H1 (cell line): ENCODE measurements at regions not wholly inside any gene's neighbourhood (a gene's known extent, or its start where the extent isn't known, plus 50 kb on each side); places are given as distances from the start of the nearest gene placed in this dataset.

Experiments
- ATF2 ChIP-seq: IDR thresholded peaks from 2 replicates; pipeline ENCODE4 v1.6.1; 2012; ENCODE audit warnings: low read length, inconsistent platforms
- ATF3 ChIP-seq: IDR thresholded peaks from 2 replicates; pipeline ENCODE4 v1.6.1; 2011; ENCODE audit warnings: low read depth, mild to moderate bottlenecking, low read length; ENCODE audit not compliant: insufficient read depth
- CTCF ChIP-seq, 3 experiments: IDR thresholded peaks; 1 replicate in 2 of 3; 2 replicates in 1 of 3; pipeline versions ENCODE4 v1.5.1 to v1.6.1; 2011; ENCODE audit warnings: low read length in 3 of 3, mild to moderate bottlenecking in 3 of 3, inconsistent platforms in 2 of 3, low read depth in 1 of 3, moderate library complexity in 1 of 3; ENCODE audit not compliant: insufficient read depth in 1 of 3; ENCODE audit errors: control extremely low read depth in 1 of 3
- EGR1 ChIP-seq: IDR thresholded peaks from 2 replicates; pipeline ENCODE4 v1.6.1; 2011; ENCODE audit warnings: low read depth, low read length, borderline replicate concordance
- EZH2 ChIP-seq: fragments of 200-600 bp; sonication (generic); IDR thresholded peaks from 2 replicates; pipeline ENCODE4 v1.7.1; 2012; ENCODE audit warnings: low read depth, mild to moderate bottlenecking, moderate library complexity, low read length, inconsistent platforms; ENCODE audit not compliant: severe bottlenecking
- KDM1A ChIP-seq: fragments of 200-600, 300-600 bp; sonication (generic); IDR thresholded peaks from 2 replicates; pipeline ENCODE4 v1.7.1; 2016; ENCODE audit warnings: mild to moderate bottlenecking, low read length, borderline replicate concordance
- MAFK ChIP-seq: IDR thresholded peaks from 2 replicates; pipeline ENCODE4 v1.6.1; 2012; ENCODE audit warnings: low read depth, mild to moderate bottlenecking, improper control_type of control experiment, low read length
- MAX ChIP-seq: IDR thresholded peaks from 2 replicates; pipeline ENCODE4 v1.6.1; 2012; ENCODE audit warnings: inconsistent platforms
- POLR2A ChIP-seq, 2 experiments: IDR thresholded peaks; 1 replicate in 1 of 2; 2 replicates in 1 of 2; pipeline ENCODE4 v1.6.1; 2011; ENCODE audit warnings: low read depth in 2 of 2, low read length in 2 of 2, mild to moderate bottlenecking in 2 of 2; ENCODE audit errors: control extremely low read depth in 1 of 2
- SAP30 ChIP-seq: fragments of 300-600 bp; sonication (generic); IDR thresholded peaks from 2 replicates; pipeline ENCODE4 v1.7.1; 2012; ENCODE audit warnings: low read length, moderate library complexity, mild to moderate bottlenecking, inconsistent platforms; ENCODE audit not compliant: insufficient read depth, insufficient replicate concordance
- SP1 ChIP-seq: IDR thresholded peaks from 2 replicates; pipeline ENCODE4 v1.6.1; 2011; ENCODE audit warnings: low read depth, low read length

GRCh38 chr21:16796776-16797175 lies 716.1 kb upstream of the CXADR start:
- no peak for TF ChIP-seq ATF2
- TF ChIP-seq CTCF (IDR thresholded peaks at IDR 0.05; ENCODE audit: control extremely low read depth in 1 of 3, insufficient read depth in 1 of 3, low read depth in 1 of 3, low read length in 3 of 3), result no peak
- no peak for TF ChIP-seq ATF3
- no peak for TF ChIP-seq SP1
- no peak for TF ChIP-seq EGR1
- TF ChIP-seq MAX, result no peak
- no peak for TF ChIP-seq MAFK
- no peak for TF ChIP-seq SAP30
- no peak for TF ChIP-seq KDM1A
- no peak for TF ChIP-seq EZH2
- TF ChIP-seq POLR2A (IDR thresholded peaks at IDR 0.05; ENCODE audit: control extremely low read depth in 1 of 2, low read depth in 2 of 2, low read length in 2 of 2), result no peak
